ENCODE measurements at regions not wholly inside any gene's neighbourhood (a gene's known extent, or its start where the extent isn't known, plus 50 kb on each side); places are given as distances from the start of the nearest gene placed in this dataset.

DNA sequence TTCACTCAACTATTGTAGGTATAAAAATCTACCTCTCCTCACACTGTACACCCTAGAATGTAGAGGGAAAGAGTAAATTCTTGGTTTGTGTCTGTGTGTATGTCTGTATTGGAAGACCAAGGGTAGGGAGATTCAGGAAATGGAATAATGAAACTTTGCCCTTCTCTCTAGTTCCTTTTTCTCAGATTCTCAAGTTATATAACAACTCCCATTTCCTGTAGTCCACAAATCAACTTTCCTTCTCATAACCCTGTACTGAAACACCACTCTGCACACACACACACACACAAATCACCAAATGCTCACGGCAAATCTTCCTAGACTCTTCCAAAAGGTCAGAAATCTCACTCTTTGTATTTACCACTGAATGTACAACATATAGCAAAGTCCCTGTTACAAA lies 824.5 kb upstream of the DIAPH2 start:
- H3K14ac ChIP-seq (ENCODE audit: low read length) = no peak overlapping the region
- no peak overlapping the region for H3K23ac ChIP-seq (ENCODE audit: low read length)
- H3K18ac ChIP-seq (ENCODE audit: low read length) = no peak overlapping the region
- no peaks in the 10 kb centered on the region for H3K4me1 ChIP-seq (ENCODE audit: control insufficient read depth in 1 of 2, insufficient read depth in 2 of 2, low read length in 2 of 2)
- H2AFZ ChIP-seq (ENCODE audit: insufficient read depth, low read length, poor library complexity) = no peak overlapping the region
- no peak overlapping the region for H2BK12ac ChIP-seq (ENCODE audit: low read length)
- no peak overlapping the region for H2BK5ac ChIP-seq (ENCODE audit: low read depth, low read length, poor library complexity)
- no peaks in the 10 kb centered on the region for H3K79me1 ChIP-seq (ENCODE audit: low read length)
- H3K27me3 ChIP-seq (ENCODE audit: insufficient read depth, low read length) = no peaks in the 10 kb centered on the region
- H3K36me3 ChIP-seq (ENCODE audit: control insufficient read depth in 1 of 2, insufficient read depth in 2 of 2, low read length in 2 of 2) = no peaks in the 10 kb centered on the region
- H3K79me2 ChIP-seq (ENCODE audit: control insufficient read depth, insufficient read depth, low read length, poor library complexity) = no peaks in the 10 kb centered on the region
- H3K4ac ChIP-seq (ENCODE audit: low read depth, low read length) = no peak overlapping the region
- no peak overlapping the region for H3K4me3 ChIP-seq (ENCODE audit: low read depth, low read length)
- no peak overlapping the region for H2BK120ac ChIP-seq (ENCODE audit: insufficient read depth, low read length, poor library complexity)
- no peak overlapping the region for H3K27ac ChIP-seq (ENCODE audit: low read depth, low read length)
- H3K9me3 ChIP-seq (ENCODE audit: insufficient read depth, low read depth, low read length) = no peaks in the 10 kb centered on the region
- WGBS (ENCODE audit: extremely low coverage, insufficient coverage, insufficient read length) = no CpG with 5 or more reads among the region's 1 CpG
- H4K91ac ChIP-seq (ENCODE audit: low read depth, low read length) = no peak overlapping the region
- DNase-seq = no peak
- H2AK5ac ChIP-seq (ENCODE audit: low read length) = no peak overlapping the region
- no peak overlapping the region for H4K8ac ChIP-seq (ENCODE audit: low read depth, low read length)
- H3K9ac ChIP-seq (ENCODE audit: low read length) = no peak overlapping the region
- H3K4me2 ChIP-seq (ENCODE audit: low read length) = no peak overlapping the region
- H4K12ac ChIP-seq (ENCODE audit: low read depth, low read length) = no peak overlapping the region

DNA sequence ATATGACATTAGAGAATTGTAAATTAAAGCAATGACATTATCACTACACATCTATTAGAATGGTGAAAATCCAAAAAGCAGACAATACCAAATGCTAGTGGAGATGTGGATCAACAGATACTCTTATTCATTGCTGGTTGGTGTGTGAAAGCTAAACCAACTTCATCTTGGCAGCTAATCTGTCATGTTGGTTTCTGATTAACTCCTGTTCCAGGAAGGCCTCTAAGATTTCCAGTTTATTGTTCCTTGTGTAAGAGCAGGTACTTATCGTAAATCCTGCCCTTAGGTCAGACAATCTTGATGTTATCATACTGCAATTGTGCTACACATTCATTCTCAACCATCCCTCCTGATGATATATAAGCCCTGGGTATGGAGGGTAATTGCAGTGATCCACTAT lies 809.0 kb upstream of the DIAPH2 start:
- Histone ChIP-seq H3K79me1 (ENCODE audit: low read length) (no peaks in the 10 kb centered on the region), H3K27ac (ENCODE audit: low read depth, low read length) (no peak overlapping the region), H3K4me1 (ENCODE audit: control insufficient read depth in 1 of 2, insufficient read depth in 2 of 2, low read length in 2 of 2) (no peaks in the 10 kb centered on the region), H2BK120ac (ENCODE audit: insufficient read depth, low read length, poor library complexity) (no peak overlapping the region), H3K4me2 (ENCODE audit: low read length) (no peak overlapping the region), H3K4ac (ENCODE audit: low read depth, low read length) (no peak overlapping the region), H2AFZ (ENCODE audit: insufficient read depth, low read length, poor library complexity) (no peak overlapping the region), H3K9ac (ENCODE audit: low read length) (no peak overlapping the region), H2AK5ac (ENCODE audit: low read length) (no peak overlapping the region), H4K91ac (ENCODE audit: low read depth, low read length) (no peak overlapping the region), H3K36me3 (ENCODE audit: control insufficient read depth in 1 of 2, insufficient read depth in 2 of 2, low read length in 2 of 2) (no peaks in the 10 kb centered on the region), H2BK12ac (ENCODE audit: low read length) (no peak overlapping the region), H3K27me3 (ENCODE audit: insufficient read depth, low read length) (no peaks in the 10 kb centered on the region), H3K23ac (ENCODE audit: low read length) (no peak overlapping the region), H4K12ac (ENCODE audit: low read depth, low read length) (no peak overlapping the region), H3K14ac (ENCODE audit: low read length) (no peak overlapping the region), H3K9me3 (ENCODE audit: insufficient read depth, low read depth, low read length) (no peaks in the 10 kb centered on the region), H3K18ac (ENCODE audit: low read length) (no peak overlapping the region), H2BK5ac (ENCODE audit: low read depth, low read length, poor library complexity) (no peak overlapping the region), H3K79me2 (ENCODE audit: control insufficient read depth, insufficient read depth, low read length, poor library complexity) (no peaks in the 10 kb centered on the region), H3K4me3 (ENCODE audit: low read depth, low read length) (no peak overlapping the region), H4K8ac (ENCODE audit: low read depth, low read length) (no peak overlapping the region)
- no CpG with 5 or more reads among the region's 1 CpG for WGBS (ENCODE audit: extremely low coverage, insufficient coverage, insufficient read length)
- DNase-seq = peak in 1 of 2 donors; percentile 21

DNA sequence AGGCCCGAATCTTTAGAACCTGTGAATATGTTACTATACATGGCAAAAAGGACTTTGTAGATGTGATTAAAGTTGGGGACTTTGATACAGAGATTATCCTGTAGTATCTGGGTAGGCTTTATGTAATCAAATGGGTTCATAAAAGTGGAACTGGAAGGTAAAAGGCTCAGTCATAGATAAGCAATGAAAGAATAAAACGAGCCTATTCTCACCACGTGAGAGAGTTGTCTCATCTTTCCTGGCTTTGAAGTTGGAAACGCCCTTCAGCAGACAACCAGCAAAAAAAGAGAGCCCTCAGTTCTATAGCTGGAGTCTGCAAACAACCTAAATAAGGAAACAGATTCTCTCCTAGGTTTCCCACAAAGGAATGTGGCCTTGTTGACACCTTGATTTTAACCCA lies 805.8 kb upstream of the DIAPH2 start:
- Histone ChIP-seq H3K14ac (ENCODE audit: low read length) (no peak overlapping the region), H2BK120ac (ENCODE audit: insufficient read depth, low read length, poor library complexity) (no peak overlapping the region), H3K9me3 (ENCODE audit: insufficient read depth, low read depth, low read length) (no peaks in the 10 kb centered on the region), H4K91ac (ENCODE audit: low read depth, low read length) (no peak overlapping the region), H3K4me1 (ENCODE audit: control insufficient read depth in 1 of 2, insufficient read depth in 2 of 2, low read length in 2 of 2) (no peaks in the 10 kb centered on the region), H2AK5ac (ENCODE audit: low read length) (no peak overlapping the region), H3K4me3 (ENCODE audit: low read depth, low read length) (no peak overlapping the region), H2BK12ac (ENCODE audit: low read length) (no peak overlapping the region), H3K4me2 (ENCODE audit: low read length) (no peak overlapping the region), H4K8ac (ENCODE audit: low read depth, low read length) (no peak overlapping the region), H3K18ac (ENCODE audit: low read length) (no peak overlapping the region), H3K23ac (ENCODE audit: low read length) (no peak overlapping the region), H3K79me1 (ENCODE audit: low read length) (no peaks in the 10 kb centered on the region), H3K27ac (ENCODE audit: low read depth, low read length) (no peak overlapping the region), H3K36me3 (ENCODE audit: control insufficient read depth in 1 of 2, insufficient read depth in 2 of 2, low read length in 2 of 2) (no peaks in the 10 kb centered on the region), H3K4ac (ENCODE audit: low read depth, low read length) (no peak overlapping the region), H4K12ac (ENCODE audit: low read depth, low read length) (no peak overlapping the region), H3K27me3 (ENCODE audit: insufficient read depth, low read length) (no peaks in the 10 kb centered on the region), H3K9ac (ENCODE audit: low read length) (no peak overlapping the region), H2AFZ (ENCODE audit: insufficient read depth, low read length, poor library complexity) (no peak overlapping the region), H3K79me2 (ENCODE audit: control insufficient read depth, insufficient read depth, low read length, poor library complexity) (no peaks in the 10 kb centered on the region), H2BK5ac (ENCODE audit: low read depth, low read length, poor library complexity) (no peak overlapping the region)
- no peak for DNase-seq
- WGBS (ENCODE audit: extremely low coverage, insufficient coverage, insufficient read length) = no CpG with 5 or more reads among the region's 4 CpGs

DNA sequence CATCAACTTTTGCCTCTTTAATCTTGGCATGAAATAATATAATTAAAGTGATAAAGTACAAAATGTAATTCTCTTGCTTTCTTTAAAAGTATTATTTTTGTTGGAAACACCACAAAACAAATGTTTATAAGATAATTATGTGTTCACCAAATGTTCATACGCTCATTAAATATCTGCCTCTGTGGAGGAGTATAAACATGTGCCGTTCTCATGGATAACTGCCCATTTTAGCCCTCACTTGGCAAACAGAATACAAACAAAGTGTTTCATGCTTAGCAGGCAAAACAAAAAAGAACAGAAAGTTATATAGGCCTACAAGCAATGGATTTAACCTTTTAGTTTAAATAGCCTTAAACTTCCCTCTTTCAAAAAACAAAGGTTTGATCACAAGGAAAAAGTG lies 800.5 kb upstream of the DIAPH2 start:
- H3K4me1 ChIP-seq (ENCODE audit: control insufficient read depth in 1 of 2, insufficient read depth in 2 of 2, low read length in 2 of 2) = no peaks in the 10 kb centered on the region
- H3K4me3 ChIP-seq (ENCODE audit: low read depth, low read length) = no peak overlapping the region
- no peak overlapping the region for H2BK120ac ChIP-seq (ENCODE audit: insufficient read depth, low read length, poor library complexity)
- no peak overlapping the region for H4K12ac ChIP-seq (ENCODE audit: low read depth, low read length)
- no peak overlapping the region for H2BK12ac ChIP-seq (ENCODE audit: low read length)
- no peak overlapping the region for H3K18ac ChIP-seq (ENCODE audit: low read length)
- DNase-seq = no peak
- H3K36me3 ChIP-seq (ENCODE audit: control insufficient read depth in 1 of 2, insufficient read depth in 2 of 2, low read length in 2 of 2) = no peaks in the 10 kb centered on the region
- no peak overlapping the region for H4K8ac ChIP-seq (ENCODE audit: low read depth, low read length)
- no peaks in the 10 kb centered on the region for H3K79me2 ChIP-seq (ENCODE audit: control insufficient read depth, insufficient read depth, low read length, poor library complexity)
- no peak overlapping the region for H4K91ac ChIP-seq (ENCODE audit: low read depth, low read length)
- no peak overlapping the region for H2AK5ac ChIP-seq (ENCODE audit: low read length)
- H3K79me1 ChIP-seq (ENCODE audit: low read length) = no peaks in the 10 kb centered on the region
- WGBS (ENCODE audit: extremely low coverage, insufficient coverage, insufficient read length) = no CpG with 5 or more reads among the region's 2 CpGs
- H3K4me2 ChIP-seq (ENCODE audit: low read length) = no peak overlapping the region
- no peak overlapping the region for H2BK5ac ChIP-seq (ENCODE audit: low read depth, low read length, poor library complexity)
- H3K4ac ChIP-seq (ENCODE audit: low read depth, low read length) = no peak overlapping the region
- H3K14ac ChIP-seq (ENCODE audit: low read length) = no peak overlapping the region
- H3K23ac ChIP-seq (ENCODE audit: low read length) = no peak overlapping the region
- no peaks in the 10 kb centered on the region for H3K9me3 ChIP-seq (ENCODE audit: insufficient read depth, low read depth, low read length)
- no peaks in the 10 kb centered on the region for H3K27me3 ChIP-seq (ENCODE audit: insufficient read depth, low read length)
- H3K27ac ChIP-seq (ENCODE audit: low read depth, low read length) = no peak overlapping the region
- H3K9ac ChIP-seq (ENCODE audit: low read length) = no peak overlapping the region
- H2AFZ ChIP-seq (ENCODE audit: insufficient read depth, low read length, poor library complexity) = no peak overlapping the region

Measured in trophoblast cell (in vitro differentiated cells and primary cell).